Progenitor cell of endocrine pancreas (in vitro differentiated cells): ENCODE measurements at regions not wholly inside any gene's neighbourhood (a gene's known extent, or its start where the extent isn't known, plus 50 kb on each side); places are given as distances from the start of the nearest gene placed in this dataset.

Experiments
- DNase-seq: peaks from one replicate; pipeline ENCODE4 v3.0.0; 2021; ENCODE audit warnings: low spot score; ENCODE audit not compliant: unreplicated experiment
- H3K27ac Mint-ChIP-seq: 2 replicates; pipeline ENCODE4 v1.8.0; 2021; ENCODE audit warnings: mild to moderate bottlenecking, moderate library complexity, mixed read lengths
- H3K27me3 Mint-ChIP-seq: 2 replicates; pipeline ENCODE4 v1.8.0; 2021; ENCODE audit warnings: mixed read lengths
- H3K36me3 Mint-ChIP-seq: 2 replicates; pipeline ENCODE4 v1.8.0; 2022; ENCODE audit warnings: mixed read lengths; ENCODE audit not compliant: insufficient read depth
- H3K4me1 Mint-ChIP-seq: 2 replicates; pipeline ENCODE4 v1.8.0; 2021; ENCODE audit warnings: low read depth, mixed read lengths
- H3K4me3 Mint-ChIP-seq: 2 replicates; pipeline ENCODE4 v1.8.0; 2021; ENCODE audit warnings: low read depth, mild to moderate bottlenecking, moderate library complexity, mixed read lengths
- H3K9me3 Mint-ChIP-seq: 2 replicates; pipeline ENCODE4 v1.8.0; 2021; ENCODE audit warnings: low read depth, mixed read lengths
- TF ChIP-seq, protein P1 (sequence below): fragments of 200-600 bp; sonication (generic); IDR thresholded peaks from one replicate; pipeline ENCODE4 v1.5.0; 2021; ENCODE audit warnings: antibody characterized with exemption, mild to moderate bottlenecking; ENCODE audit not compliant: unreplicated experiment

DNA sequence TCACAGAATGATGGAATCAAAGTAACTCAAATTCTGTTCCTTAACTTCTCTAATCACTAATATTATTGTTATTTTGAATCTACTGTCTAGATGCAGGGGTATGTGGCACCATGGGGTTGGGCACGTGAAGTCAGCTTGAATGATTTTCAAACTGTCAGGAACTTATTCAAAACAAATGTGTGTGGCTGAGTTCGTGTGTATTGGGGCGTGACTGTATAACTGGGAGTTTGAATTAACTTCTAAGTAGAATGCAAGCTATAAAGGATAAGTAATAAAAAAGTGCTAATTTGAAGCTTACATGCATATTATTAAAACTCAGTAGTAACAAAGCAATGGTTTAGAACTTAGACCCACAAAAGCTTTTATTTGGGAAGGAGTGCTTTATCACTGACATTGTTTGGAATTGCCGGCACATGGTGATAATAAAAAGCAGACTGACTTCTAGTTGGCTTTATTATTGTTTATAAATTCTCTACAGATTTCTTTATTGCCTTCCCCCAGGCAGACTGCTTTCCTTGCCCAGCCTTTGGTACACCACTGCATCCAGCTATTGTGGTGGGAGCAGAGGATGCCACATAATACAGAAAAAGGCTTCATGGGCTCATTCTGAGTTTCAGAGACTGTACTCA is 84.3 kb downstream of the TENT5C start:
- no peaks in the 10 kb centered on the region for H3K4me1 Mint-ChIP-seq
- H3K9me3 Mint-ChIP-seq = no peaks in the 10 kb centered on the region
- H3K27me3 Mint-ChIP-seq = peaks cover 10% of the 10 kb centered on the region
- TF ChIP-seq, protein P1, sequence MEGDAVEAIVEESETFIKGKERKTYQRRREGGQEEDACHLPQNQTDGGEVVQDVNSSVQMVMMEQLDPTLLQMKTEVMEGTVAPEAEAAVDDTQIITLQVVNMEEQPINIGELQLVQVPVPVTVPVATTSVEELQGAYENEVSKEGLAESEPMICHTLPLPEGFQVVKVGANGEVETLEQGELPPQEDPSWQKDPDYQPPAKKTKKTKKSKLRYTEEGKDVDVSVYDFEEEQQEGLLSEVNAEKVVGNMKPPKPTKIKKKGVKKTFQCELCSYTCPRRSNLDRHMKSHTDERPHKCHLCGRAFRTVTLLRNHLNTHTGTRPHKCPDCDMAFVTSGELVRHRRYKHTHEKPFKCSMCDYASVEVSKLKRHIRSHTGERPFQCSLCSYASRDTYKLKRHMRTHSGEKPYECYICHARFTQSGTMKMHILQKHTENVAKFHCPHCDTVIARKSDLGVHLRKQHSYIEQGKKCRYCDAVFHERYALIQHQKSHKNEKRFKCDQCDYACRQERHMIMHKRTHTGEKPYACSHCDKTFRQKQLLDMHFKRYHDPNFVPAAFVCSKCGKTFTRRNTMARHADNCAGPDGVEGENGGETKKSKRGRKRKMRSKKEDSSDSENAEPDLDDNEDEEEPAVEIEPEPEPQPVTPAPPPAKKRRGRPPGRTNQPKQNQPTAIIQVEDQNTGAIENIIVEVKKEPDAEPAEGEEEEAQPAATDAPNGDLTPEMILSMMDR = no peak
- no peak overlapping the region for H3K27ac Mint-ChIP-seq
- H3K36me3 Mint-ChIP-seq = no peaks in the 10 kb centered on the region
- no peak for DNase-seq
- no peak overlapping the region for H3K4me3 Mint-ChIP-seq

- no peaks in the 10 kb centered on the region for H3K9me3 Mint-ChIP-seq
- H3K27ac Mint-ChIP-seq = no peak overlapping the region
- TF ChIP-seq, protein P1 = no peak
- H3K36me3 Mint-ChIP-seq = no peaks in the 10 kb centered on the region
- H3K4me3 Mint-ChIP-seq = no peak overlapping the region
- no peaks in the 10 kb centered on the region for H3K4me1 Mint-ChIP-seq
- H3K27me3 Mint-ChIP-seq = peaks cover 10% of the 10 kb centered on the region
- DNase-seq = no peak
These were observed 86.1 kb downstream of the TENT5C start for GRCh38 chr1:117691942-117692341.

DNA sequence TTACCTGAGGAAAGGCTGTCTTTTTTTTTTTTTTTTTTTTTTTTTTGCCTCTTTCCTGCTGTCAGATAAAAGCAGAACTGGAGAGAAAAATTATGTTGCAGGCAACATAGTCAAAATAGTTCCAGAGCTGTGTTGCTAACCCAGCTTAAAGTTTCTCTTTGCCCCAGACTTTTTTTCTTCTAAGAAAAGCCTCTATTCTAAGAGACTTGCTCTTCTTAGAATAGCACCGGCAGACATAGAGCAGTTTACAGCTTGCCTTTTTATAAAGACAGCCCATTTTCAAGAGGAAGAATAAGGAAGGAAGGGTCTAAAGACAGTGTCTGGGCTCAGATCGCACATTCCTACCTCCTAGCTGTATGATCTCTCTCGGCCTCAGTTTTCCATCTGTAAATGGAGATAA is 88.7 kb downstream of the TENT5C start:
- Mint-ChIP-seq H3K36me3 (no peaks in the 10 kb centered on the region), H3K4me3 (no peak overlapping the region), H3K9me3 (no peaks in the 10 kb centered on the region), H3K4me1 (no peaks in the 10 kb centered on the region), H3K27me3 (peaks cover 16% of the 10 kb centered on the region), H3K27ac (no peak overlapping the region)
- TF ChIP-seq, protein P1 = no peak
- no peak for DNase-seq

DNA sequence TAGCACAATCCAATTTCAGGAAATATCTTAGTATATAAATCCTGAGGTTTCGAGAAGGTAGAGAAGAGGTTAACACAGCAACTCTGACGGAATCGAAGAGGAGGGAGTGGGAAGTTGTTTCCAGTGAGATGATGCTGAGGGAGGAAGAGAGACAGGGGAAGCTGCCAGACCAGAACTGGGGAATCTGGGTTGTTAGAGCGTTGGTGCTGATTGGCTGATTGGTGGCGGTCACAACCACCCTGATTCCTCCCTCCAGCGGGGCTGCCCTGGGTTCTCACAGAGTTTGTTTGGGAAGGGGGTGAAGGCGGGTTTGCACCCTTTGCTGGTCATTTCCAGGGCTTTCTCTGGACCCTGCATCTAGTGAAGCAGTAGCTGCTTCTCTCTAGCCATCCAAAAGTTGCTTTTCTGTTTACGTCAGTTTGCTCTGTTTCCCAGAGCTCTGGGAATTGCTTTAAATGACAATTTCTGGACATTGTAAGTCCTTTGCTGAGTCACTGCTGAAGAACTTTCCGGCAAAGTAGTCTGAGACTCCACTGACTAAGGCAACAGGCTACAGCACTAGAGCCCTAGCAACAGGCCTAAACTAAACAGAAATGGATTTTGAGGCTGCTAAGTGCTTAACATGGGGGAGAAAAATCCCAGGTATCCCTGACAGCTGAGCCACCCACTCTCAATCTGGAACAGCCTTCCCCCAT is 90.1 kb downstream of the TENT5C start:
- TF ChIP-seq, protein P1 = no peak
- H3K36me3 Mint-ChIP-seq = no peaks in the 10 kb centered on the region
- H3K4me3 Mint-ChIP-seq = no peak overlapping the region
- no peaks in the 10 kb centered on the region for H3K4me1 Mint-ChIP-seq
- peaks cover 10% of the 10 kb centered on the region for H3K27me3 Mint-ChIP-seq
- no peak overlapping the region for H3K27ac Mint-ChIP-seq
- no peak for DNase-seq
- no peaks in the 10 kb centered on the region for H3K9me3 Mint-ChIP-seq

DNA sequence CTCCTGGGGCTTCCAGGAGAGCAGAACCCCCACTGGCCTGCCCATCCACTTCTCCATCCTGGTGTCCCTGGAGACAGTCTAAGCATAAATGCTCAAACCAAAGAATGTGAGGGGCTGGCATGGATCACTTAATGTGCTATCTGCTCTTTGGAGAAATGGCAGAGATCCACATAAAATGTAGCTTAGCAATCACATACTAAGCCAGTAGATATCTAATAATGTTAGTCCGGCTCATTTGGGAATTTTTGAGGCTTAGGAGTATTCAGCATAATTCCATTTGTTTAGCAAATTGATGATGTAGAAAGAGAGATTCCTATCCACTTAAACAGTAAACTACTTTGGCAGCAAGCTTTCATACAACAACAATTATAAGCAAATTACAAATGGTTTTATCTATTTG is 90.7 kb downstream of the TENT5C start:
- H3K4me3 Mint-ChIP-seq = no peak overlapping the region
- no peak overlapping the region for H3K27ac Mint-ChIP-seq
- TF ChIP-seq, protein P1 = no peak
- H3K9me3 Mint-ChIP-seq = no peaks in the 10 kb centered on the region
- no peaks in the 10 kb centered on the region for H3K36me3 Mint-ChIP-seq
- H3K27me3 Mint-ChIP-seq = peaks cover 6% of the 10 kb centered on the region
- no peak for DNase-seq
- no peaks in the 10 kb centered on the region for H3K4me1 Mint-ChIP-seq
